ENCODE measurements at regions not wholly inside any gene's neighbourhood (a gene's known extent, or its start where the extent isn't known, plus 50 kb on each side); places are given as distances from the start of the nearest gene placed in this dataset.

- no peak for TF ChIP-seq CTCF (IDR thresholded peaks at IDR 0.05; ENCODE audit: low read depth, low read length, missing control alignments)
- DNase-seq (ENCODE audit: low read depth) = no peak
- H3K4me3 ChIP-seq (ENCODE audit: low read depth, low read length) = no peak overlapping the region
Measured at GRCh38 chr1:83775977-83776603, 222.8 kb downstream of the TTLL7 start.

- TF ChIP-seq CTCF (IDR thresholded peaks at IDR 0.05; ENCODE audit: low read depth, low read length, missing control alignments) = no peak
- H3K4me3 ChIP-seq (ENCODE audit: low read depth, low read length) = no peak overlapping the region
- DNase-seq (ENCODE audit: low read depth) = no peak
Measured at GRCh38 chr1:83773059-83773458, 225.9 kb downstream of the TTLL7 start.

- no peak overlapping the region for H3K4me3 ChIP-seq (ENCODE audit: low read depth, low read length)
- no peak for TF ChIP-seq CTCF (IDR thresholded peaks at IDR 0.05; ENCODE audit: low read depth, low read length, missing control alignments)
- no peak for DNase-seq (ENCODE audit: low read depth)
Measured at GRCh38 chr1:83770319-83770661, 228.6 kb downstream of the TTLL7 start.

- H3K4me3 ChIP-seq (ENCODE audit: low read depth, low read length) = no peak overlapping the region
- TF ChIP-seq CTCF (IDR thresholded peaks at IDR 0.05; ENCODE audit: low read depth, low read length, missing control alignments) = no peak
- no peak for DNase-seq (ENCODE audit: low read depth)
Measured at GRCh38 chr1:83769594-83770318, 229.2 kb downstream of the TTLL7 start.

- DNase-seq (ENCODE audit: low read depth) = no peak
- no peak overlapping the region for H3K4me3 ChIP-seq (ENCODE audit: low read depth, low read length)
- TF ChIP-seq CTCF (IDR thresholded peaks at IDR 0.05; ENCODE audit: low read depth, low read length, missing control alignments) = no peak
Measured at GRCh38 chr1:83769072-83769471, 229.9 kb downstream of the TTLL7 start.

- DNase-seq (ENCODE audit: low read depth) = no peak
- H3K4me3 ChIP-seq (ENCODE audit: low read depth, low read length) = no peak overlapping the region
- TF ChIP-seq CTCF (IDR thresholded peaks at IDR 0.05; ENCODE audit: low read depth, low read length, missing control alignments) = no peak
Measured at GRCh38 chr1:83766241-83766691, 232.7 kb downstream of the TTLL7 start.

- DNase-seq (ENCODE audit: low read depth) = no peak
- TF ChIP-seq CTCF (IDR thresholded peaks at IDR 0.05; ENCODE audit: low read depth, low read length, missing control alignments) = no peak
- no peak overlapping the region for H3K4me3 ChIP-seq (ENCODE audit: low read depth, low read length)
Measured at GRCh38 chr1:83765125-83765524, 233.8 kb downstream of the TTLL7 start.

Data from GM12864 (cell line).